Naive thymus-derived CD8-positive, alpha-beta T cell (primary cell): ENCODE measurements at regions not wholly inside any gene's neighbourhood (a gene's known extent, or its start where the extent isn't known, plus 50 kb on each side); places are given as distances from the start of the nearest gene placed in this dataset.
"Not testable (repeated sequence)": the region's sequence is repeated elsewhere in the genome, so short reads cannot be mapped to it uniquely, and the experiment has no call there.

Experiments used
- ATAC-seq, 2 donors: fragments of 150-1000 bp; cut with Tn5 transposase in 1 of 2; sonication (Bioruptor Pico), chemical (Tn5 transposase) in 1 of 2; 1 replicate in 1 of 2; 2 replicates in 1 of 2; pipeline ENCODE4 v1.10.0; 2021; ENCODE audit warnings: mild to moderate bottlenecking in 2 of 2, moderate library complexity in 2 of 2
- POLR2A ChIA-PET: fragments of 350-600 bp; sonication (Branson Sonifier 250); formaldehyde crosslinking; loops from one replicate; lab custom pipeline; 2021; ENCODE audit warnings: antibody characterized with exemption; lab: Charles Lee
- DNase-seq, 10 donors: peaks; one replicate each; pipeline versions ENCODE4 v3.0.0 to v3.0.0-alpha.2; 2020 to 2022
- H3K27ac Mint-ChIP-seq, 10 donors: one replicate each; pipeline ENCODE4 v1.8.0; 2020 to 2022; ENCODE audit warnings: mild to moderate bottlenecking in 10 of 10, mixed read lengths in 10 of 10, moderate library complexity in 4 of 10, inconsistent platforms in 1 of 10
- H3K27me3 Mint-ChIP-seq, 5 donors: one replicate each; pipeline ENCODE4 v1.8.0; 2021 to 2022; ENCODE audit warnings: mixed read lengths in 5 of 5
- H3K36me3 Mint-ChIP-seq, 3 donors: one replicate each; pipeline ENCODE4 v1.8.0; 2020 to 2022; ENCODE audit warnings: mixed read lengths in 3 of 3, mild to moderate bottlenecking in 2 of 3, inconsistent platforms in 1 of 3
- H3K4me1 Mint-ChIP-seq, 4 donors: one replicate each; pipeline ENCODE4 v1.8.0; 2021 to 2022; ENCODE audit warnings: mixed read lengths in 4 of 4
- H3K4me3 Mint-ChIP-seq, 10 donors: one replicate each; pipeline ENCODE4 v1.8.0; 2020 to 2022; ENCODE audit warnings: mild to moderate bottlenecking in 10 of 10, mixed read lengths in 10 of 10, moderate library complexity in 6 of 10, inconsistent platforms in 1 of 10
- H3K9me3 Mint-ChIP-seq, 9 donors: one replicate each; pipeline ENCODE4 v1.8.0; 2020 to 2022; ENCODE audit warnings: mixed read lengths in 9 of 9, mild to moderate bottlenecking in 3 of 9, inconsistent platforms in 1 of 9, moderate library complexity in 1 of 9

DNA sequence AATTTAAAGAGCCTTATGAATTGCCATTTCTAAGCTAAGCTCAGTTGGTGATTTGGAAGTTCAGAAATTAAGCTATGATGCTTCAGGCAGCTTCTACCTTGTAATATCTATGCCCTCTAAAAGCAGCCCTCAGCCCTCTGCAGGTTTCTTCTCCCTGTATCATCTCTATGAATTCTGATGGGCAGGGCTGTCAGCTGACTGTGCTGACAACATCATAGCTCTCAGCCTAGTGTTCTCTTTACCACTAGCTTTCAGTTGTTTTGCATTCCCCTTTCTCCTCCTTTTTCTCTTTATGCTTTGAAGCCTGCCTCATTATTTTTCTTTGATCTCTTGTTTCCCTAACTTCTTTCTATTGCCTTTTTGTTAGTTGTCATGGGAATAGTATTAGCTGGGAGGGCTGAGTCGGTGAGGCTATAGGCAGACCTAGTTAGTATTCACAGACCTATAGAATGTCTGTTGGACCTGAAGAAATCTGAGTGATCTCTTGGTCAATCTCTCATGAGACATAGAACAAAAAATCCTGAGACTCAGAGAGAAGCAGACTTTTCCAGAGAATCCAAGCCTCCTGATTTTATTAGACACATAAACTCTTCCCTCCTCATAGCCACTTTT, 535.4 kb downstream of the RAB38 start:
- H3K27me3 Mint-ChIP-seq: no peaks in the 10 kb centered on the region
- H3K4me3 Mint-ChIP-seq: no peak overlapping the region
- no peak overlapping the region for H3K27ac Mint-ChIP-seq
- DNase-seq (no peak), ATAC-seq (no peak)
- H3K36me3 Mint-ChIP-seq: no peaks in the 10 kb centered on the region
- peaks cover 0 to 15% (median 5%) of the 10 kb centered on the region in 9 donors for H3K9me3 Mint-ChIP-seq
- H3K4me1 Mint-ChIP-seq: no peaks in the 10 kb centered on the region
- POLR2A ChIA-PET: no interaction called here

DNA sequence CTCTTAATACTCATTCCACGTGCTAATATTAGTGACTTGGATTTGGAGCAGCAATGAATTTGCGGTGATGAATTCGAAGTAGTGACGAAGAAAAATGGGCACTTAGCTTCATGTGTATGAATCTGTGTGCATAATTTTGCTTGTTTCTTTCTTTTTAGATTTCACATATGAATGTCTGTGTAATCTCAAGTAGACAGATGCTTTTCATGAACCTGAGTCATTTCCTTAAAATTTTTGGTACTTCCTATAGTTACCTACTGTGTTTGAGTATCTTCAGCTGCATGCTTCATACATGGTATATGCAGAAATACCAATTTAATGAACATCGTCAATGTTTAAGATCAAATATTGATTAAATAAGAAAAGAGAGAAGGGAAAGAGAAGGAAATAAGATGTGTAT, 540.2 kb downstream of the RAB38 start:
- no peak for DNase-seq
- no peak overlapping the region for H3K27ac Mint-ChIP-seq
- POLR2A ChIA-PET: no interaction called here
- H3K36me3 Mint-ChIP-seq: no peaks in the 10 kb centered on the region
- H3K27me3 Mint-ChIP-seq: no peaks in the 10 kb centered on the region
- no peaks in the 10 kb centered on the region for H3K4me1 Mint-ChIP-seq
- no peak for ATAC-seq
- peaks cover 0 to 13% (median 3%) of the 10 kb centered on the region in 9 donors for H3K9me3 Mint-ChIP-seq
- no peak overlapping the region for H3K4me3 Mint-ChIP-seq

DNA sequence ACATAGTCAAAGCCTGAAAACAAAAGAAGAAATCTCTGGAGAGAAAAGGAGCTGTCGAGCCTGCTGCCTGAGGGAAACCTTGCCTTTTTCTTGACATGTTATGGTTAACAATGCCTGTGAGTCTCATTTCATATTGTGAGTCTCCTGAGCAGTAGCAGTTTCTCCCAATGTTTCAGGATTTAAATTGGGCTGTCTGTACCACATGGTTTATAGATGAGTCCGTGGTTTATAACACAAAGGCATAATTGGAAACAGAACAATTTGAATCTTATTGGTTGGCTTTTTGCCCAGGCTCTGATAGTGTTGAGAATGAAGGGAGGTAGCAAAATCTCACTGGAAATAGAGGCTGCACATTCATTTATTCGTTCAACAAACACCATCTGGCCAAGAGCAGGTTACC, 540.9 kb downstream of the RAB38 start:
- Mint-ChIP-seq H3K9me3 (peaks cover 0 to 13% (median 4%) of the 10 kb centered on the region in 9 donors), H3K36me3 (no peaks in the 10 kb centered on the region), H3K27ac (no peak overlapping the region), H3K4me1 (no peaks in the 10 kb centered on the region), H3K4me3 (no peak overlapping the region), H3K27me3 (no peaks in the 10 kb centered on the region)
- ATAC-seq (no peak), DNase-seq (no peak)
- POLR2A ChIA-PET: no interaction called here

DNA sequence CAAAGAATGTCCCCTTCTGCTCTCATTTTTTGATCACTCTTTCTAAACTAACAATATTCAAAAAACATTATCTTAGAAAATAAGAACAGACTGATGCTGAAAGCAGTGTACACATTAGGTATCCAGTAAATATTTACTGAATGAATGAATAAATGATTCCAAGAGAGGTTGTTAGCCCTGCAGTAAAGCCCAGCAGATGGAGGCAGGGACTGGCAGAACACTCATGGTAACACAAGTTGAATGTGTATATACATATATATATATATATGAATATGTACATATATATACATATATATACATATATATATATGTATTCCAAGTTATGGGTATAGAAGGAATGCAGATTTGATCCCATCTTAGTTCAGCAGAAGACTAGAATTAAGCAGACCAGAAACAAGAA, 546.3 kb downstream of the RAB38 start:
- DNase-seq (no peak), ATAC-seq (no peak)
- peaks cover 0 to 5% (median 1%) of the 10 kb centered on the region in 3 donors for H3K36me3 Mint-ChIP-seq
- peaks cover 0 to 27% (median 14%) of the 10 kb centered on the region in 9 donors for H3K9me3 Mint-ChIP-seq
- no peak overlapping the region for H3K27ac Mint-ChIP-seq
- no peaks in the 10 kb centered on the region for H3K27me3 Mint-ChIP-seq
- H3K4me3 Mint-ChIP-seq: no peak overlapping the region
- H3K4me1 Mint-ChIP-seq: no peaks in the 10 kb centered on the region
- POLR2A ChIA-PET: no interaction called here

DNA sequence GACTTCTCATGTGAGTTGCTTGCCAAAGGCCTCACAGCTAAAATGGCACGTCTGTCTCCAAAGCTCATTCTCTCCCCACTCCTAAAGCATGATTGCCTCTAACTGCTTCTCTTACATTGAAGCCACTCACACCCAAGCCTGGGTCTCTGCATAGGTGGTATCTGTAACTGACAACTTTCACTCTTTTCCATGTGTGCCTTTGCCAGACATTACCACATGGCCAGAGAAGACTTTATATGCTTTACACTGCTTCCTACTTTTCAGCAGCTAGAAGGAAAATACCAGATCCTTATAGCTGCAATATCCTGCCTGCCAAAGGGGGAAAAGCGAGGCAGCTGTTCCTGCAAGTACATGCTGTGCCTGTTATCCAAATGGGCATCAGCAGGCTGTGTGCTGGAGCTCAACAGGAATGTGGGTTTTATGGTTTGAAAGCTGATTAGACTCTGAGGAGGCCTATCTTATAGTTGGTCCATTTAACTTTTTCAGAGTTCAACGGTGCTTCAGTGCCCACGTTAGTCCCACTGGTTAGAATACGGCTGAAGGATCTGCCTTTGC, 547.1 kb downstream of the RAB38 start:
- Mint-ChIP-seq H3K4me1 (no peaks in the 10 kb centered on the region), H3K9me3 (peaks cover 0 to 28% (median 15%) of the 10 kb centered on the region in 9 donors), H3K27me3 (no peaks in the 10 kb centered on the region), H3K36me3 (peaks cover 0 to 5% (median 1%) of the 10 kb centered on the region in 3 donors), H3K4me3 (no peak overlapping the region), H3K27ac (no peak overlapping the region)
- POLR2A ChIA-PET: no interaction called here
- ATAC-seq (no peak), DNase-seq (no peak)

DNA sequence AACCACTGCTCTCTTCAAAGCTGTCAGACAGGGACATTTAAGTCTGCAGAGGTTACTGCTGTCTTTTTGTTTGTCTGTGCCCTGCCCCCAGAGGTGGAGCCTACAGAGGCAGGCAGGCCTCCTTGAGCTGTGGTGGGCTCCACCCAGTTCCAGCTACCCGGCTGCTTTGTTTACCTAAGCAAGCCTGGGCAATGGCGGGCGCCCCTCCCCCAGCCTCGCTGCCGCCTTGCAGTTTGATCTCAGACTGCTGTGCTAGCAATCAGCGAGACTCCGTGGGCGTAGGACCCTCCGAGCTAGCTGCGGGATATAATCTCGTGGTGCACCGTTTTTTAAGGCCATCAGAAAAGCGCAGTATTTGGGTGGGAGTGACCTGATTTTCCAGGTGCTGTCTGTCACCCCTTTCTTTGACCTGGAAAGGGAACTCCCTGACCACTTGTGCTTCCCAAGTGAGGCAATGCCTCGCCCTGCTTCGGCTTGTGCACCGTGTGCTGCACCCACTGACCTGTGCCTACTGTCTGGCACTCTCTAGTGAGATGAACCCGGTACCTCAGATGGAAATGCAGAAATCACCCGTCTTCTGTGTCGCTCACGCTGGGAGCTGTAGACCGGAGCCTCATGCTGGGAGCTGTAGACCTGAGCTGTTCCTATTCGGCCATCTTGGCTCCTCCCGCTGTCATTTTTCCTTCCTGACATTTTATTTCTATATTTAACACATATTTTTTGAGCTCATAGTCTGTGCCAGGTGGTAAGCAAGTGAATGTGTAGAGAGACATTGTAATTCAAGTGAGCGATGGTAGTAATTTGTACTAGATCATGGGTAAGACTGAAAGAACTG, 551.5 kb downstream of the RAB38 start:
- H3K36me3 Mint-ChIP-seq, POLR2A ChIA-PET, H3K4me1 Mint-ChIP-seq, H3K27ac Mint-ChIP-seq, H3K27me3 Mint-ChIP-seq, H3K4me3 Mint-ChIP-seq, DNase-seq, ATAC-seq: not testable (repeated sequence)
- peaks cover 0 to 31% (median 15%) of the 10 kb centered on the region in 9 donors for H3K9me3 Mint-ChIP-seq

DNA sequence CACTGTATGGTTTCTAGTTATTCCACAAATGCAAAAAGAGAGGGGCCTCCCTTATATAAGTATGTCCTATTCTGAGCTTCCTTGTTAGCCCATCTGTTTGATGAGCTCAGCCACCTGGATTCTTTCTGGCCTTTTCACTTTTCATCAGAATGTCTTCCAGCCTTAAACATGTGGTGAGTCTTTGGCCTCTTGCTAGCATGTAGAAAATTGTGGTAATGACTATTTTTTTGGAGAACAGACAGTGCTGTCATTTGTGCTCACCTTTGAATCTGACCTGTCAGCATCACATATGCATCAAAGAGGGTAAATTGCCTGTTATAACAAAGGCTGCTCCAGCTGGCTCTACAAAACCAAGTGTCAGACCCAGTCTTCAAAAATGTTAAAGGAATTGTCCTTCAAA, 558.7 kb downstream of the RAB38 start:
- no peak overlapping the region for H3K4me3 Mint-ChIP-seq
- POLR2A ChIA-PET: no interaction called here
- peaks cover 0 to 22% (median 5%) of the 10 kb centered on the region in 9 donors for H3K9me3 Mint-ChIP-seq
- DNase-seq (no peak), ATAC-seq (no peak)
- peaks cover 0 to 1% (median 0%) of the 10 kb centered on the region in 5 donors for H3K27me3 Mint-ChIP-seq
- no peak overlapping the region for H3K27ac Mint-ChIP-seq
- no peaks in the 10 kb centered on the region for H3K36me3 Mint-ChIP-seq
- no peaks in the 10 kb centered on the region for H3K4me1 Mint-ChIP-seq

DNA sequence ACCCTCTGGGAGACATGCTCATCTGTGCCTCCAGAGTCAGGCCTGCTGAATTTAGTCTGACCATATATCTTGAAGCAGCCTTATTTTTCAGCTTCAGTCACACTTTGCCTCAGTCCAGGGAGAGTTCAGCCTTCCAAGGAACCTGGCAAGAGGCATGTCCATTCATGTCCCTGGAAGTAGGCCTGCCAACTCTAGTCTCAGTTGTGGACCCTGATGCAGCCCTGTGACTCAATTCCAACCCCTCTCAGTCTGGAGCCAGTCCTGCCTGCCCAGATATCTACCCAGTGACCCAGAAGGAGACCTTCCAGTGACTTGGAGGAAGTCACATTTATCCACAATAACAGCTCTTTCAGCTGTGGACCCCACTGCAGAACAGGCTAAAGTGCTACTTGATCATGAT, 566.6 kb downstream of the TMEM135 start:
- no peak overlapping the region for H3K27ac Mint-ChIP-seq
- no peaks in the 10 kb centered on the region for H3K36me3 Mint-ChIP-seq
- ATAC-seq (no peak), DNase-seq (no peak)
- H3K4me3 Mint-ChIP-seq: no peak overlapping the region
- peaks cover 0 to 6% (median 0%) of the 10 kb centered on the region in 9 donors for H3K9me3 Mint-ChIP-seq
- no peaks in the 10 kb centered on the region for H3K4me1 Mint-ChIP-seq
- peaks cover 0 to 1% (median 0%) of the 10 kb centered on the region in 5 donors for H3K27me3 Mint-ChIP-seq
- POLR2A ChIA-PET: no interaction called here

DNA sequence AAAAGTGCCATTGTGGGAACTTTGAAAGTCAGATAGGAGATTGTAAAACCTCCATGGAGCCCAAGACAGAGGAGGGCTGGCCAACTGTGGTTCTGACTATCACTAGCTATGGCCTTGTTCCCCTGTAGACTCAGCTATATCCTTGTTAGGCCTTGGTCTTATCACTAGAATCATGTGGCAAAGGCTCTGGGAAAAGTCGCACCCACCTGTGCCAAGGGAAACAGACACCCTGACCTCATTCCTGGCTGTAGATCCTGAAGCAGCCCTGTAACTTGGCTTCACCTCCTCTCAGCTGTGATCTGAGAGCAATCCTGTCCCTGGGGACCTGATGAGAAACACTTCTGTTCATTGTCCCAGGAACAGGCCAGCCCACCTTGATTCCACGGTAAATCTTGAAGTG, 566.2 kb downstream of the TMEM135 start:
- Mint-ChIP-seq H3K4me1 (no peaks in the 10 kb centered on the region), H3K9me3 (peaks cover 0 to 8% (median 0%) of the 10 kb centered on the region in 9 donors), H3K36me3 (no peaks in the 10 kb centered on the region), H3K27ac (no peak overlapping the region), H3K4me3 (no peak overlapping the region), H3K27me3 (peaks cover 0 to 1% (median 0%) of the 10 kb centered on the region in 5 donors)
- POLR2A ChIA-PET: no interaction called here
- DNase-seq: no peak
- no peak for ATAC-seq

DNA sequence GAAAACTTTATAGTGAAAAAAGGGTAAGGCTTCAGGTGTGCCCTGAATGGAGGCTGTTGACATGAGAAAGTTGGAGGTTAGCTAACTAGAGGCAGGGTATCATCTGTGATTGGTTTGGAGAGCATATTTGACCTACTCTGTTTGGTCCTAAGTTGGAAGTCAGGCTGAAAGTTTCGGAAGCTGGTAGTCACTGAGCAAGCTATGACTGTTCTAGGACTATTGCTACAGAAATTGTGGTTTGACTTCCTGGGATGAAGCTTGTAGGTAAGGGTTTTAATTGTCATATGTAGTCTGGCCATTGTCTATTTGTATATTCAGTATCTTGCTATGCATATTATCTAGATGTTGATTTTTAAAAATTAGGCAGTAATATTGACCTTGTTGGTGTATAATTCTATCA, 565.0 kb downstream of the TMEM135 start:
- Mint-ChIP-seq H3K27me3 (peaks cover 0 to 1% (median 0%) of the 10 kb centered on the region in 5 donors), H3K36me3 (no peaks in the 10 kb centered on the region), H3K9me3 (peaks cover 0 to 9% (median 0%) of the 10 kb centered on the region in 9 donors), H3K4me1 (no peaks in the 10 kb centered on the region), H3K27ac (no peak overlapping the region), H3K4me3 (no peak overlapping the region)
- ATAC-seq (no peak), DNase-seq (no peak)
- POLR2A ChIA-PET: no interaction called here

DNA sequence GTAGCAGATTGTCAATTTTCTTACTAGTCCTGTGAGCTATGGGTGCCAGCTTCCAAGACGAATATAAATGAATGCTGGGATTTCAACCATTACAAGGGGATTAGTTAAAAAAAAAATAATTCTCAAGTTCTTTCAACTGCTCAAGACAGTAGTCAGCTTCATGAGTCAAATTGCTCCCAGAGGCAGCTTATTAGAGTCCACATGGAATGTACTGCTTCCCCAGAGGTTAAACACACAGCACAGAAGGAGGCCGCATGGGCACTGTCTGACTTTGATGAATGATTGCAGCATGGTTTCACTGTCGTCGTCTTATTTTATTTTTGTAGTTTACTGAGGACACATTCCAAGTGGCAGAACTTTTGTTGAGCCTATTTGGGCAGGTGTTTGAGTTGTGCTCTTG, 563.2 kb downstream of the TMEM135 start:
- no peaks in the 10 kb centered on the region for H3K36me3 Mint-ChIP-seq
- no peaks in the 10 kb centered on the region for H3K4me1 Mint-ChIP-seq
- POLR2A ChIA-PET: no interaction called here
- DNase-seq (no peak), ATAC-seq (no peak)
- H3K4me3 Mint-ChIP-seq: no peak overlapping the region
- peaks cover 0 to 9% (median 0%) of the 10 kb centered on the region in 9 donors for H3K9me3 Mint-ChIP-seq
- H3K27me3 Mint-ChIP-seq: peaks cover 0 to 1% (median 0%) of the 10 kb centered on the region in 5 donors
- no peak overlapping the region for H3K27ac Mint-ChIP-seq

DNA sequence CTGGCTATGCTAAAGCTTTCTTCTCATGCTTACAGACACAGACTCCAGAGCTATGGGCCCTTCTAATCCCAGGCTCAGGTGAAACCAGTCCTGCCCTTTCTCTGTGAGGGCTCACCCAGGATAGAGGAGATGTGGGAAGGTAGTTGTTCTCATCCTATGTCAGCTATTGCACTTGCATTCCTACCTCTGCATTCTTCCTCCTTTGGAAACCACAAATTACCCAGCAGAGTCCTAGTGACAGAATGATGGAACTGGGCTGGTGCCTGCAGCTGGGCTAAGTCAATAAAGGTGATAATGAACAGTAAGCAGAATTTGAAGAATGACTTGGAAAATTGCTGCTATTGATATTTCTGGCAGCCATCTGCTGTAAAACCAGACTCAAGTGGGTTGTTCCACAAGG, 560.0 kb downstream of the TMEM135 start:
- DNase-seq (no peak), ATAC-seq (no peak)
- POLR2A ChIA-PET: no interaction called here
- H3K27ac Mint-ChIP-seq: no peak overlapping the region
- no peak overlapping the region for H3K4me3 Mint-ChIP-seq
- H3K27me3 Mint-ChIP-seq: peaks cover 0 to 1% (median 0%) of the 10 kb centered on the region in 5 donors
- H3K4me1 Mint-ChIP-seq: no peaks in the 10 kb centered on the region
- H3K9me3 Mint-ChIP-seq: peaks cover 0 to 9% (median 3%) of the 10 kb centered on the region in 9 donors
- H3K36me3 Mint-ChIP-seq: no peaks in the 10 kb centered on the region

DNA sequence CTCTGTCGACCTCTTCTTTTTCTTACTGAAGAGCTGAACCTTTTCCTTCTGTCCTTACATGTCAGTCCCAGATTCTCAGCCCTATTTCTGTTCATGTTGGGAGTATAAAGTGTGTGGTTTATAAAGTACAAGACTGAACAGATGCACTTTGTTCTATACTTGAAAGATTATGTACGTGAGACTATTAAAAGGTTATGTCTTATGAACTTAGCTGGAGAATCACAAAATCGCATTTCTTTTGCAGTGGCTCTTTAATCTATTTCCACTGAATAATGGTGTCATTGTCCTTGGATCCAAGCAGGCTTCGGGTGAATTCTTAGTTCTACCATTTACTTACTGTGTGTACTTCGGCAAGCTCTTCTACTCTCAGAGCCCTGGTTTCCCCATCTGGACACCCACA, 558.4 kb downstream of the TMEM135 start:
- POLR2A ChIA-PET: no interaction called here
- Mint-ChIP-seq H3K4me1 (no peaks in the 10 kb centered on the region), H3K27ac (no peak overlapping the region), H3K9me3 (peaks cover 3 to 23% (median 13%) of the 10 kb centered on the region in 9 donors), H3K36me3 (peaks cover 0 to under 1% (median 0%) of the 10 kb centered on the region in 3 donors), H3K4me3 (no peak overlapping the region), H3K27me3 (peaks cover 0 to 1% (median 0%) of the 10 kb centered on the region in 5 donors)
- DNase-seq (no peak), ATAC-seq (no peak)
